ENCODE measurements at regions not wholly inside any gene's neighbourhood (a gene's known extent, or its start where the extent isn't known, plus 50 kb on each side); places are given as distances from the start of the nearest gene placed in this dataset.

- DNase-seq: no peak
Observed at GRCh38 chr4:54359919-54360650, 131.0 kb downstream of the PDGFRA start.

- DNase-seq: no peak
Observed at GRCh38 chr4:54363037-54363436, 133.9 kb downstream of the PDGFRA start.

- no peak for DNase-seq
Observed at GRCh38 chr4:54365691-54366090, 136.6 kb downstream of the PDGFRA start.

GRCh38 chr4:54367059-54367458, 138.0 kb downstream of the PDGFRA start:
- no peak for DNase-seq

- no peak for DNase-seq
Observed at GRCh38 chr4:54368281-54369265, 139.5 kb downstream of the PDGFRA start.

GRCh38 chr4:54371173-54371572, 142.1 kb downstream of the PDGFRA start:
- no peak for DNase-seq

- no peak for DNase-seq
Observed at GRCh38 chr4:54372951-54373350, 143.9 kb downstream of the PDGFRA start.

- no peak for DNase-seq
Observed at GRCh38 chr4:54373718-54374210, 144.7 kb downstream of the PDGFRA start.

- DNase-seq: no peak
Observed at GRCh38 chr4:54378461-54378860, 149.4 kb downstream of the PDGFRA start.

- no peak for DNase-seq
Observed at GRCh38 chr4:54384152-54384551, 155.1 kb downstream of the PDGFRA start.

- no peak for DNase-seq
Observed at GRCh38 chr4:54384563-54384962, 155.5 kb downstream of the PDGFRA start.

- no peak for DNase-seq
Observed at GRCh38 chr4:54386042-54386669, 157.1 kb downstream of the PDGFRA start.

GRCh38 chr4:54386693-54387092, 157.6 kb downstream of the PDGFRA start:
- no peak for DNase-seq

GRCh38 chr4:54390670-54391069, 161.6 kb downstream of the PDGFRA start:
- DNase-seq: no peak

GRCh38 chr4:54391104-54391503, 162.0 kb downstream of the PDGFRA start:
- no peak for DNase-seq

GRCh38 chr4:54392479-54392878, 163.4 kb downstream of the PDGFRA start:
- DNase-seq: no peak

GRCh38 chr4:54393243-54393642, 164.2 kb downstream of the PDGFRA start:
- no peak for DNase-seq

- no peak for DNase-seq
Observed at GRCh38 chr4:54395013-54395527, 166.0 kb downstream of the PDGFRA start.

GRCh38 chr4:54400188-54400587, 171.1 kb downstream of the PDGFRA start:
- no peak for DNase-seq

- DNase-seq: no peak
Observed at GRCh38 chr4:54400802-54401201, 171.7 kb downstream of the PDGFRA start.

- DNase-seq: no peak
Observed at GRCh38 chr4:54402880-54403480, 173.9 kb downstream of the PDGFRA start.
